Activated CD4-positive, alpha-beta T cell treated with anti-CD3 and anti-CD28 coated beads, Interleukin-2, amount 50 U/mL, for 16 hours (primary cell): ENCODE measurements at regions not wholly inside any gene's neighbourhood (a gene's known extent, or its start where the extent isn't known, plus 50 kb on each side); places are given as distances from the start of the nearest gene placed in this dataset.

Experiments
- DNase-seq: peaks from one replicate; pipeline ENCODE4 v3.0.0-alpha.2; 2020

- no peak for DNase-seq
These were observed 109.6 kb upstream of the SPRY1 start for GRCh38 chr4:123286903-123287466.

- DNase-seq: no peak
These were observed 108.1 kb upstream of the SPRY1 start for GRCh38 chr4:123288309-123289025.

DNA sequence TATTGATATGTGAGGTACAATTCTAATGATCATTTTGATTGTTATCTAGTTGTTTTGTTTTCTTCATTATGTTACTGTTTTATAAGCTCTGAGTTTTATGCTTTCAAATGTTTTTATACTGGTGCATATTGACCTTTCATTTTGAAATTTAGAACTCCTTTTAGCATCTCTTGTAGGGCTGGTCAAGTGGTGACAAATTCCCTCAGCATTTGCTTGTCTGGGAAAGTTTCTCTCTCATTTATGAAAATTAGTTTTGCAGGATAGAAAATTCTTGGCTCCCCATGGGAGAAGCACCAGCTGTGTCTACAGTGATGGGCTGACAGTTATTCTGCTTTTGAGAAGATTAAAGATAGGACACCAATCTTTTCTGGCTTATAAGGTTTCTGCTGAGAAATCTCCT is 105.3 kb upstream of the SPRY1 start:
- no peak for DNase-seq

- DNase-seq: no peak
These were observed 98.8 kb upstream of the SPRY1 start for GRCh38 chr4:123297836-123298235.

DNA sequence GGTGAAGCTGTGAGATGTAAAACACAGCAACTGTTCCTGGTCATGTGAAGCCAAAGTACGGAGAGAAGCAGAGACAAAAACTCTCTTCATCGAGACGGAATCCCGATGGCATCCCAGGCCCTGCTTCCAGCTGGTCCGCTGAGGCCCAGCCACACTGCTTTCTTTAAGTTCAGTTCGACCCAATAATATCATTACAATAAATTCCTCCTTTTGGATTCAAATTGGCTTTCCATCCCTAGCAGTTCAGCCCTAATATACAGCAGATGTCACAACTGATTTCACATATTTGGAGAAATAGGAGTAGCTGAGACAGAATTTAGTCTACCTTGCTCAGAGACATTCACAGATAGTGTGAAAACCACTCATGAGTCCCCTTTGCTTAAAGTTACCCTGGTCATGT is 98.3 kb upstream of the SPRY1 start:
- DNase-seq: no peak

DNA sequence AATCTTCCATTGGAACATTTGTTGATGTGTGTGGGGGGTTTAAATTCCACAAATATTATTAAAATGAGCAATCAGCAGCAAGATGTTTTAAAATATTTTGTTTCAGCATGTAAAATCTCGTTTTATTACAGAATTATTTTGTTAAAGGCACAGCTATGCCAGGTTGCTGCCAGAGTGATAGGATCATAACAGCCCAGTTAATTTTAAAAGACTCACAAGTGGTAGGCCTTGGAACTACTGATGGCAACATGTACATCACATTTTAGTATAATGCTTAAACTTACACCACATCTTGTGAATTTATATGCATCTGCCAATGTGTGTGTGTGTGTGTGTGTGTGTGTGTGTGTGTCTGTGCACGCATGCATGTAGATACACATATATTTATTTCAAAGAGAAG is 97.8 kb upstream of the SPRY1 start:
- no peak for DNase-seq

DNA sequence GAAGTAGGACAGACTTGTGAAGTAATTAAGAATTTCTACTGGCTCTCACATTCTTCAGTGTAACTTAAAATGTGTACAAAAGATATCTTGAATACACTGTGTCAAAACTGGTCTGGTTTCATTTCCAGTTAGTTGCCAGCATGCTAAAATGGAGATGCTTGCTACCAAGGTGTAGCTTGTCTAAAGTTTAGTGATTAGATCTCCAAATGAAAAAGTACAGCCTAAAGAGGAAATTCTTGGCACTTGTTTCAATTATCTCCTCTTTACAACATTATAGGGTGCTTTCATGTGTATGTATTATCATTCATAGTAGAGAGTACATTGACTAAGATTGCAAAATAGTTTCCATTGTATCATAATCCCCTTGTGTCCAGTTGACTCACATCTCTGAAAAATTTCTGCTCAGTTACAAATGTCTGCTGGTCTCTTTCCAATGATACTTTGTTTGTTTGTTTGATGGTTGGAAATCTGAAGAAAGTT is 97.3 kb upstream of the SPRY1 start:
- no peak for DNase-seq

DNA sequence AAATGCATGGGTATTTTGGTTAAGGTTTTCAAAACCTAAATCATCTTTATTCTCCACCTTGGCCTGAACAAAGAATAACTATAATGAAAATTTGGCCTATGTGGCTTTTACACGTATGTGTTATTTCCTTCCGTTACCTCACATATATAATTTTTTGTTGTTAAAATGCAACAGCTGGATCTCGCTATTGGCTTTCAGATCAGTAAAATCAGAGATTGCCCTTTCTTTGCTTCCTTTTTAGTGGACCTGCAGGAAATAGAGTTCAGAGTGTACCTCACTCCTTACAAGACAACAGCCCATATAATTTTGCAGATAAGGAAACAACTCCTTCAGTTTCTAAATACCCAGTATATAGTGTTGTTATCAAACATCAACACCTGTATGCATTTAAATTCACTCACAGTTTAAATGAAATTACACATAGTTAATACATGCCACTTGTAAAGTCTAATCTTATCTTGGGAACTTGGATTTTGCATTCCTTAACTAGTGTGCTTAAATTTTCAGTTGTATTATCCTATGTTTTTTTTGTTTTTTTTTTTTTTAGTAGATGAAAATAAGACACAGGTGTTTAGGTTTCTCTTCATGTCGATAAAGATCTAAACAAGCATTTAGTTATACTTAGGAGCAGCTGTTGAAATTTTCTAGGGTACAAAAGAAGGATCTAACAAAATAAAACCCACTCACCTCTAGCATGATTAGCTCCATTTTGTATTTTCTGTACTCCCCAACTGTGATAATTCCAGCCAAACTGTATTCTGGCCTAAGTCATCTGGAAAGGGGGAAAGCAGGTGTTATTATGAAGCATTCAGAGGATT is 96.2 kb upstream of the SPRY1 start:
- DNase-seq: no peak

GRCh38 chr4:123301923-123302322 is 94.7 kb upstream of the SPRY1 start:
- no peak for DNase-seq

DNA sequence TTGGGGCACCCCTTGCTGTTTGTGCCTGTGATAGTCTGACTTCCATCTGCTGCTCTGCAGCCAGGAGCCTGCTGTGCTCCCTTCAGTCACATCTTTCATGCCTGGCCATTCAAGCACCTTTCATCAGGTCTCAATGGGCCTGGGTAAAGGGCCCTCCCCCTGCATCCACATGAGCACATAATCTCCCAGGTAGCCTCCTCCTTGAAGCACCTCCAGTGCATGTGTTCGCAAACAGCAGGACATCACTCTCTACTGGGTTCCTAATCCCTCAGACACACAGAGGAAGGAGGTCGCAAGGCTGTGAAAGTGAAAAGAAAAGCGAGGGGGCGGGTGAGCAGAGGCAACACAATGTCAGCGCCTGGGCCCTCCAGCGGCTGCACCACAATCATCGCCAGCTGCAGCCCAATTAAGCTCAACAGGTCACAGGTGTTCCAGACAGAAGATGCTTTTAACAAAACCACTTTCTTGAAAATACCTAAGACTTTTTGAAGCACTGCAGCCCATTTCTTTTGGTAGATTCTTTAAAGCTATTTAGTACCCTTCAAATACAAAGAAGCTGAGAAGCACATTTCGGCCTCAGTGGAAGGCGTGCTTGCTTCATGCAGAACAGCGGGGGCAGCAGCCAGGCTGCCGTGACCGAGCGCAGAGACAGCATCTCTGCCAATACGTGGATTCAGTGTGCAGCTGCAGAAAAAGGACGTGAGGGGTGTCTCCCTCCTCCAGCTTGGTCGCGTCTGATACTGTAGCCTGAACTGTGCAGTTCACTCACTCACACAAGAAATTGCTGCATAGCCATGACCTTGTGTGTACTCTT is 92.2 kb upstream of the SPRY1 start:
- no peak for DNase-seq

GRCh38 chr4:123305736-123306135 is 90.9 kb upstream of the SPRY1 start:
- DNase-seq: no peak

DNA sequence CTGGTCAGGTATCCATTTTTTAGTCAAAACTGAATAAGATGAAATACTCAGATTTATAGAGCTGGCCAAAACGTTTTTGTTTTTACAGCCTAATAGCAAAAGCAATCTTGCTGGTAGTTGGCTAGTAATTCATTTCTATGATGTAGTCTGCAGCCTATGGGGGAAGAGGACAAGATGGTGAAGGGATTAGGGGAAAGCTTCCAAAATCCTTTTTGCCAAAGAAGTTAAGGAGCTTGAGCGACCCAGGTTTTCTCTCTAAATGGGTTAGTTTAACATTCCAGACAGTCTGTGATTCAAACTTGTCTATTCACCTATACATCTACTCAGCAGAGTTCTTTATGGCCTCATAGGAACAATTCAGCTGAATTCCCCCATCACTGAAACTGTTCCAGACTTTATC is 89.8 kb upstream of the SPRY1 start:
- DNase-seq: no peak

DNA sequence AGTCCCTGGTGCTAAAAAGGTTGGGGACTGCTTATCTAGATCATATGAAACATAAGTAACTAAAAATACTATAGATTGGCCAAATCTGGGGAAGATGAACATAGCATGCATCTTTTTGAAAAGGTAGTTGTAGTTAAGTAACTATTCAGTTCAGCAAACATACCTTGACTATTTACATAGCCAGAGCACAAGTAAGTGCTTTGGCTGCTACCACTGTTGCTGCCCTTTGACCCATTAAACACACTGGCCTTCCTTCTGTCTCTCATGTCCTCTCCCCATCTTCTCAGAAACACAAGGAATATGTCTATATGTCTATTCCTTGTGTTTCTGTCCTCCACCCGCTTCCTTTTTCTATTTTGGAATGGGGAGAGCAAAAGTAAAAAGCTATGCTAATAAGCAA is 87.9 kb upstream of the SPRY1 start:
- DNase-seq: no peak

- DNase-seq: no peak
These were observed 84.5 kb upstream of the SPRY1 start for GRCh38 chr4:123312116-123312515.

DNA sequence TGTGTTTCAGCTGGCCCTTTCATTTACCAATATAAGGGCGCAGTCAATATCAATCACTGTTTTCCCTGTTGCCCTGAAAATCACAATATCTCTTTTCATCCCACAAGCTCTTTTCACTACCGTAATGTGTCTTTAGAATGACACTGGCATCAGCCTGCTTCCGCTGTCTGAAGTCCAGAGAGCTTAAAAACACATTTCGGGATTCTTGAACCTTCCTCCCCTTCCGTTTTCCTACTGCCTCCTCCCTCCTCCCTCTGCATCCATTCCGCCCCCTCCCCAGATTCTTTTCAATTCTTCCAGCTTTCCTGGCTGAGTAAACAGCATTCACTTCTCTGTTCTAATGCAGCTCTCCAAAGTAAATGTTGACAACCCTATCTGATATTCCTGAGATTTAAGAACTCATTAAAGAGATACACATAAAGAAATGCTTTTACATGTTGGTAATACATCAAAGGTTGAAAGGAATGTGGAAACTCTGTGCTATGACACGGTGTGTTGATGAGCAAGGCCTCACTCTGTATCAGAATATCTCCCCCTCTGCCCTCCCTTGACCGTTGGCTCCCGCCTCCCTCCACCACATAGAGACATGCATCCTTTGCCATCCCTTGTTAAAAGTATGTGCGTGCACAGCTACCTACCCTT is 83.5 kb upstream of the SPRY1 start:
- DNase-seq: no peak

DNA sequence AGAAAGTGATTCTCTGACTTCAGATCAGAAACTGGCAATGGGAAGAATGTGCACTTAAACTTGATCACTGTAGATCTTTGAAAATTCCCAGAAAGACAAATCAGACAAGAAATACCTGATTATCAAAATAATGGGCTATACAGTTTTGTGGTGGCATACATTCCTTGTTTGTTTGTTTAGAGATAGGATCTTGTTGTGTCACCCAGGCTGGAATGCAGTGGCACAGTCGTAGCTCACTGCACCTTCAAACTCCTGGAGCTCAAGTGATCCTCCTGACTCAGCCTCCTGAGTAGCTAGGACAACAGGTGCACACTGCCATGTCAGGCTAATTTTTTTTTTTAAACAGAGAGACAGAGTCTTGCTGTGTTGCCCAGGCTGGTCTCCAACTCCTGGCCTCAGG is 81.0 kb upstream of the SPRY1 start:
- DNase-seq: no peak

DNA sequence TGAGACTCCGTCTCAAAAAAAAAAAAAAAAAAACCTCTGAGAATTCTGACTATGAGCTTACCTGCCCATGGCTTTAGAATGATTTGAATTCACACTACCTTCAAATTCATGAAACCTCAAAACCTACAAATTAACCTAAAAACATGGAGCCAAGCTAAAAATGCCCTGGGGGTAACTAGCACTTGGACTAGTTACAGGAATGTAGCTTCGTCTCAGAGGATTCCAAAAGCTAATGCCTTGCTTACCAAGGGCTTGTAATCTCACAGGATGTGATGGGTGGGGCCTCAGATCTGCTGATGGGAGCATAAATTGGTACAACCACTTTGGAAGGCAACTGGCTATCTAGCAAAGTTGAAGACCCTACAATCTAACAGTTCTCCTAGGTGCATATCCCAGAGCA is 79.4 kb upstream of the SPRY1 start:
- DNase-seq: no peak

DNA sequence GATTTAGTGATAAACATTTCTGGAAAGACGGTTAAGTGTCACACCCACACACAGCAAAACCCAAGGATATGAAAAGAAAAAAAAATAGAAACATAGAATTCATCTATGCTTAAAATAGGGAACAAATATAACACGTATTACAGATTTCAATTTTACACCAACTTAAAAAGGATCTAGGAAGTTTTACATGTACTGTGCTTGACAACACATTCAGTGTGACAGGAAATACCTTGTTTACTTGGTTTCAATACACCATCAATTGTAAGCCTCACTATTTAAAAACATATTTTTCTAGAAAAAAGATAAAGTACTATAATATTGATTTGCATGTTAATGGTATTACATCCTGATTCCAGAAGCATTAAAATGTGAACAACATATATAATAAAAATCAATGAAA is 77.0 kb upstream of the SPRY1 start:
- no peak for DNase-seq

- DNase-seq: no peak
These were observed 72.6 kb upstream of the SPRY1 start for GRCh38 chr4:123323998-123324397.

DNA sequence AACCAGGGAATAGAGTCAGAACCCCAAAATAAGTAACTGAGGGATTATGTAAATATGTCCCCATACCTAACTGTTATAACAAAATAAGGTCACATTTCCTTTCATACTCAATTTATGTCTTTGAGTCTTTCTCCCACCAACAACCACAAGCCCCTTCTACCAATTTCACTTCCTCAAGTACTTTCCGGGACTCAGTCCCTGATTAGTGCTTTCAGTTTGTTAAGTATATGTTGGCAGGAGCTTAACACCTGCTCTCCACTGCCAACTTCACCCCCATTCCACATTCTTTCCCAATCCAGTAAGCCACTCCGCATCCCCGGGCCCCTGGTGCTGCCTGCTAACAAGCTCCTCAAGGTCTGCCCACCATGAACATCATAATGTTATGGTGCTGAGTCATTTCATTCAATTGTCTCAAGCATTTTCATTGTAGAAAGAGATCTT is 71.3 kb upstream of the SPRY1 start:
- DNase-seq: no peak

- no peak for DNase-seq
These were observed 69.2 kb upstream of the SPRY1 start for GRCh38 chr4:123327346-123327745.

GRCh38 chr4:123327846-123328429 is 68.7 kb upstream of the SPRY1 start:
- DNase-seq: no peak
